Thymus (tissue), 11 donors: ENCODE measurements at regions not wholly inside any gene's neighbourhood (a gene's known extent, or its start where the extent isn't known, plus 50 kb on each side); places are given as distances from the start of the nearest gene placed in this dataset.

Experiments used
- DNase-seq, 9 donors: peaks; one replicate each; pipeline ENCODE4 v3.0.0-alpha.2; 2013; ENCODE audit warnings: low spot score in 9 of 9, low read depth in 6 of 9, missing footprints in 1 of 9
- H3K27ac ChIP-seq, 2 donors: one replicate each; pipeline ENCODE4 v1.5.1; 2013; ENCODE audit warnings: control low read depth in 1 of 2, low read depth in 1 of 2, low read length in 1 of 2, mild to moderate bottlenecking in 1 of 2, moderate library complexity in 1 of 2
- H3K27me3 ChIP-seq, 2 donors: one replicate each; pipeline ENCODE4 v1.5.1; 2013; ENCODE audit warnings: low read length in 1 of 2; ENCODE audit not compliant: control insufficient read depth in 2 of 2, insufficient read depth in 1 of 2
- H3K36me3 ChIP-seq, 2 donors: one replicate each; pipeline ENCODE4 v1.5.1; 2013; ENCODE audit warnings: low read length in 1 of 2, mild to moderate bottlenecking in 1 of 2, moderate library complexity in 1 of 2; ENCODE audit not compliant: control insufficient read depth in 2 of 2, insufficient read depth in 2 of 2
- H3K4me1 ChIP-seq, 2 donors: one replicate each; pipeline ENCODE4 v1.5.1; 2013; ENCODE audit warnings: low read length in 2 of 2; ENCODE audit not compliant: control insufficient read depth in 2 of 2, insufficient read depth in 2 of 2
- H3K4me3 ChIP-seq, 2 donors: one replicate each; pipeline ENCODE4 v1.5.1; 2013; ENCODE audit warnings: low read length in 2 of 2, control low read depth in 1 of 2, mild to moderate bottlenecking in 1 of 2
- H3K9me3 ChIP-seq, 2 donors: one replicate each; pipeline ENCODE4 v1.5.1; 2013; ENCODE audit warnings: low read length in 1 of 2, mild to moderate bottlenecking in 1 of 2; ENCODE audit not compliant: control insufficient read depth in 2 of 2, insufficient read depth in 1 of 2
- whole genome bisulfite sequencing: extraction: QIAGEN DNeasy Blood & Tissue Kit; methylation state at CpG from one replicate; pipeline ENCODE4 v1.1.7; 2013; 5-methylcytosine and 5-hydroxymethylcytosine counted together
- donor health status: healthy.

- H3K4me1 ChIP-seq: no peaks in the 10 kb centered on the region
- peak overlapping the region in 1 of 2 donors; percentile 9 for H3K27ac ChIP-seq
- DNase-seq: no peak
- no peaks in the 10 kb centered on the region for H3K9me3 ChIP-seq
- WGBS: 86% methylated on average over 7 of the region's 7 CpGs
- H3K27me3 ChIP-seq: no peaks in the 10 kb centered on the region
- no peaks in the 10 kb centered on the region for H3K36me3 ChIP-seq
- no peak overlapping the region for H3K4me3 ChIP-seq
These were observed 111.2 kb upstream of the CST7 start for GRCh38 chr20:24837781-24838450.

DNA sequence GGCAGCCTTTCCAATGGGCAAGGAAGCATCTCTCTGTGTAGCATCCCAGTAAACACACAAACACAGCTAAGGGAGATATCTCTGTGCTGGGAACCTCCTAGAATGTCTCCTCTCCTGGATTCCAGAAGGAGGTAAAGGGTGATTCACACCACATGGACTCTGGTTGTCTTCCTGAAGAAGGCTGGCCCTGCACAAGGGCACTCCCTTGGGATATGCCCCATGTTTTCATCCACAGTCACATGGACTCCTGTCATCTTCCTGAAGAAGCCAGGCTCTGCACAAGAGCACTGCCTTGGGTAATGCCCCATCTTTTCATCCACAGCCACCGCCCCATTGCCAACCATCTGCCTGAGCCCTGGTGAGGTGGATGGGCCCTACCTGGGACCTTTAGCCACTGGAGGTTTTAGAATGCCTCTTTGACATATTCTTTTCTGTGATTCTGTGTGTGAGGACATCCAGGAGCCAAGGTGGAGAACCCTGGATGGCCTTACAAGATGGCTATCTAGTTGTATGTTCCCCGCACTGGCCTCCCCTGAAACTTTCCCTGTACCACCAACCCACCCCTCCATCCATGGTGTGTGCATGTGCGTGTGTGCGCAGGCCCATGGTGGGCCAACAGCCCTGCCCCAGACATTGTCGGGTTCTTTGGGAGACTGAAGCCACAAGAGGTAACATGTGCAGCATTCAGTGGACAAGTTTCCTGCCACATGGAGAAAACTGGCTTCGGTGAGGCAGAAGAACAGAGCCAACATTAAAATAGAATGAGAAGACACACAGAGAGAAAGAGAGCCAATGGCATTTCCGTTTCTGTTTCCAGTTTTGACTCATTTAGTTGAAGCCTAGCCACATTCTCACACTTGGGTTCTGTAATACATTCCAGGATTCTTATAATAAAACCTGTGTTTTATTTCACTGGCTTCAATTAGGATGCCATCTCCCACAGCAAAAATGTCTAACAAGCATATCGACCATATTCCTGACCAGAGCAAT, 110.2 kb upstream of the CST7 start:
- no peak for DNase-seq
- Histone ChIP-seq H3K27me3 (no peaks in the 10 kb centered on the region), H3K4me3 (no peak overlapping the region), H3K36me3 (no peaks in the 10 kb centered on the region), H3K9me3 (no peaks in the 10 kb centered on the region), H3K4me1 (no peaks in the 10 kb centered on the region), H3K27ac (no peak overlapping the region)
- 97% methylated on average over 8 of the region's 8 CpGs for WGBS

GRCh38 chr20:24840121-24840713, 108.9 kb upstream of the CST7 start:
- Histone ChIP-seq H3K27me3 (no peaks in the 10 kb centered on the region), H3K4me1 (no peaks in the 10 kb centered on the region), H3K9me3 (no peaks in the 10 kb centered on the region), H3K4me3 (no peak overlapping the region), H3K27ac (no peak overlapping the region), H3K36me3 (no peaks in the 10 kb centered on the region)
- 91% methylated on average over 8 of the region's 8 CpGs for WGBS
- DNase-seq: no peak

- 77% methylated on average over 12 of the region's 12 CpGs for WGBS
- Histone ChIP-seq H3K27me3 (no peaks in the 10 kb centered on the region), H3K4me3 (no peak overlapping the region), H3K4me1 (no peaks in the 10 kb centered on the region), H3K27ac (no peak overlapping the region), H3K9me3 (no peaks in the 10 kb centered on the region), H3K36me3 (no peaks in the 10 kb centered on the region)
- DNase-seq: no peak
These were observed 106.7 kb upstream of the CST7 start for GRCh38 chr20:24842274-24842917.

- Histone ChIP-seq H3K27me3 (no peaks in the 10 kb centered on the region), H3K9me3 (no peaks in the 10 kb centered on the region), H3K4me3 (no peak overlapping the region), H3K27ac (no peak overlapping the region), H3K4me1 (no peaks in the 10 kb centered on the region), H3K36me3 (no peaks in the 10 kb centered on the region)
- DNase-seq: no peak
- WGBS: 22% methylated on average over 7 of the region's 7 CpGs
These were observed 106.0 kb upstream of the CST7 start for GRCh38 chr20:24842918-24843715.

GRCh38 chr20:24850176-24850575, 98.9 kb upstream of the CST7 start:
- DNase-seq: no peak
- Histone ChIP-seq H3K27me3 (no peaks in the 10 kb centered on the region), H3K36me3 (no peaks in the 10 kb centered on the region), H3K27ac (no peak overlapping the region), H3K4me1 (no peaks in the 10 kb centered on the region), H3K9me3 (no peaks in the 10 kb centered on the region), H3K4me3 (no peak overlapping the region)
- WGBS: 91% methylated on average over 5 of the region's 5 CpGs

- Histone ChIP-seq H3K4me1 (no peaks in the 10 kb centered on the region), H3K27ac (no peak overlapping the region), H3K4me3 (no peak overlapping the region), H3K27me3 (no peaks in the 10 kb centered on the region), H3K9me3 (no peaks in the 10 kb centered on the region), H3K36me3 (no peaks in the 10 kb centered on the region)
- 94% methylated on average over 3 of the region's 3 CpGs for WGBS
- DNase-seq: no peak
These were observed 97.6 kb upstream of the CST7 start for GRCh38 chr20:24851346-24852019.

GRCh38 chr20:24853916-24854315, 95.2 kb upstream of the CST7 start:
- H3K4me3 ChIP-seq: no peak overlapping the region
- H3K36me3 ChIP-seq: no peaks in the 10 kb centered on the region
- H3K27ac ChIP-seq: no peak overlapping the region
- no peaks in the 10 kb centered on the region for H3K27me3 ChIP-seq
- WGBS: 91% methylated on average over 1 of the region's 1 CpG
- DNase-seq: no peak
- H3K9me3 ChIP-seq: peaks cover 0 to 7% of the 10 kb centered on the region in 2 donors
- H3K4me1 ChIP-seq: no peaks in the 10 kb centered on the region
